H1 (cell line): ENCODE measurements at regions not wholly inside any gene's neighbourhood (a gene's known extent, or its start where the extent isn't known, plus 50 kb on each side); places are given as distances from the start of the nearest gene placed in this dataset.

Experiments
- EP300 ChIP-seq, 2 experiments: IDR thresholded peaks; 1 replicate in 1 of 2; 2 replicates in 1 of 2; pipeline ENCODE4 v1.6.1; 2011 to 2012; ENCODE audit warnings: low read depth in 2 of 2, low read length in 2 of 2, mild to moderate bottlenecking in 2 of 2, borderline replicate concordance in 1 of 2, inconsistent platforms in 1 of 2, moderate library complexity in 1 of 2
- EZH2 ChIP-seq: fragments of 200-600 bp; sonication (generic); IDR thresholded peaks from 2 replicates; pipeline ENCODE4 v1.7.1; 2012; ENCODE audit warnings: low read depth, mild to moderate bottlenecking, moderate library complexity, low read length, inconsistent platforms; ENCODE audit not compliant: severe bottlenecking
- GABPA ChIP-seq: IDR thresholded peaks from 2 replicates; pipeline ENCODE4 v1.6.1; 2011; ENCODE audit warnings: mild to moderate bottlenecking, low read length, moderate library complexity, borderline replicate concordance; ENCODE audit not compliant: insufficient read depth
- NRF1 ChIP-seq: IDR thresholded peaks from 2 replicates; pipeline ENCODE4 v1.6.1; 2011; ENCODE audit warnings: mild to moderate bottlenecking, low read depth, low read length, improper control_type of control experiment
- POLR2A ChIP-seq, 2 experiments: IDR thresholded peaks; 1 replicate in 1 of 2; 2 replicates in 1 of 2; pipeline ENCODE4 v1.6.1; 2011; ENCODE audit warnings: low read depth in 2 of 2, low read length in 2 of 2, mild to moderate bottlenecking in 2 of 2; ENCODE audit errors: control extremely low read depth in 1 of 2
- POLR2AphosphoS5 ChIP-seq: IDR thresholded peaks from 2 replicates; pipeline ENCODE4 v1.6.1; 2011; ENCODE audit warnings: low read depth, low read length
- RAD21 ChIP-seq, 2 experiments: IDR thresholded peaks in 1 of 2; conservative IDR thresholded peaks in 1 of 2; 2 replicates each; pipeline ENCODE4 v1.6.1; 2011; ENCODE audit warnings: low read depth in 2 of 2, low read length in 2 of 2, improper control_type of control experiment in 1 of 2, inconsistent platforms in 1 of 2, mild to moderate bottlenecking in 1 of 2, moderate library complexity in 1 of 2
- TAF1 ChIP-seq: IDR thresholded peaks from 2 replicates; pipeline ENCODE4 v1.6.1; 2011; ENCODE audit warnings: mild to moderate bottlenecking, low read depth, low read length
- TF ChIP-seq, protein P1 (sequence below), 3 experiments: IDR thresholded peaks; 1 replicate in 2 of 3; 2 replicates in 1 of 3; pipeline versions ENCODE4 v1.5.1 to v1.6.1; 2011; ENCODE audit warnings: low read length in 3 of 3, mild to moderate bottlenecking in 3 of 3, inconsistent platforms in 2 of 3, low read depth in 1 of 3, moderate library complexity in 1 of 3; ENCODE audit not compliant: insufficient read depth in 1 of 3; ENCODE audit errors: control extremely low read depth in 1 of 3

GRCh38 chr1:182193908-182194550 lies 132.5 kb upstream of the ZNF648 start:
- TF ChIP-seq POLR2A (IDR thresholded peaks at IDR 0.05; ENCODE audit: control extremely low read depth in 1 of 2, low read depth in 2 of 2, low read length in 2 of 2), result no peak
- TF ChIP-seq, protein P1, sequence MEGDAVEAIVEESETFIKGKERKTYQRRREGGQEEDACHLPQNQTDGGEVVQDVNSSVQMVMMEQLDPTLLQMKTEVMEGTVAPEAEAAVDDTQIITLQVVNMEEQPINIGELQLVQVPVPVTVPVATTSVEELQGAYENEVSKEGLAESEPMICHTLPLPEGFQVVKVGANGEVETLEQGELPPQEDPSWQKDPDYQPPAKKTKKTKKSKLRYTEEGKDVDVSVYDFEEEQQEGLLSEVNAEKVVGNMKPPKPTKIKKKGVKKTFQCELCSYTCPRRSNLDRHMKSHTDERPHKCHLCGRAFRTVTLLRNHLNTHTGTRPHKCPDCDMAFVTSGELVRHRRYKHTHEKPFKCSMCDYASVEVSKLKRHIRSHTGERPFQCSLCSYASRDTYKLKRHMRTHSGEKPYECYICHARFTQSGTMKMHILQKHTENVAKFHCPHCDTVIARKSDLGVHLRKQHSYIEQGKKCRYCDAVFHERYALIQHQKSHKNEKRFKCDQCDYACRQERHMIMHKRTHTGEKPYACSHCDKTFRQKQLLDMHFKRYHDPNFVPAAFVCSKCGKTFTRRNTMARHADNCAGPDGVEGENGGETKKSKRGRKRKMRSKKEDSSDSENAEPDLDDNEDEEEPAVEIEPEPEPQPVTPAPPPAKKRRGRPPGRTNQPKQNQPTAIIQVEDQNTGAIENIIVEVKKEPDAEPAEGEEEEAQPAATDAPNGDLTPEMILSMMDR (IDR thresholded peaks at IDR 0.05; ENCODE audit: control extremely low read depth in 1 of 3, insufficient read depth in 1 of 3, low read depth in 1 of 3, low read length in 3 of 3), result no peak
- TF ChIP-seq POLR2AphosphoS5, result no peak
- TF ChIP-seq GABPA, result no peak
- TF ChIP-seq RAD21 (IDR thresholded peaks at IDR 0.05 in 1 of 2, conservative IDR thresholded peaks at IDR 0.05 in 1 of 2; ENCODE audit: low read depth in 2 of 2, low read length in 2 of 2), result no peak
- no peak for TF ChIP-seq TAF1
- TF ChIP-seq NRF1, result no peak
- no peak for TF ChIP-seq EZH2
- no peak for TF ChIP-seq EP300 (IDR thresholded peaks at IDR 0.05; ENCODE audit: borderline replicate concordance in 1 of 2, low read depth in 2 of 2, low read length in 2 of 2)
